ENCODE measurements at regions not wholly inside any gene's neighbourhood (a gene's known extent, or its start where the extent isn't known, plus 50 kb on each side); places are given as distances from the start of the nearest gene placed in this dataset.

- peak; percentile 57 to 74 (median 60) for DNase-seq
- TF ChIP-seq POLR2A (IDR thresholded peaks at IDR 0.05), result peak in 2 of 3 donors; percentile 48 to 58
- TF ChIP-seq CTCF (IDR thresholded peaks at IDR 0.05), result no peak
- no peaks in the 10 kb centered on the region for H3K9me3 ChIP-seq
- peak; percentile 58 for ATAC-seq
- no peaks in the 10 kb centered on the region for H3K36me3 ChIP-seq (replicated peaks in 1 of 2; ENCODE audit: insufficient read depth in 1 of 2, low read depth in 2 of 2)
- H3K27me3 ChIP-seq, result no peaks in the 10 kb centered on the region
- 22 to 43% methylated on average over 8 of the region's 8 CpGs for WGBS, 2 donors
- peak overlapping the region; percentile 8 to 52 for H3K4me3 ChIP-seq
- intact Hi-C loops (cut with DNase I), result no loop called here
- peak overlapping the region; percentile 69 to 92 (median 89) for H3K27ac ChIP-seq
- H3K4me1 ChIP-seq, result peaks cover 48% of the 10 kb centered on the region
These were observed 183.9 kb upstream of the ETAA1 start for GRCh38 chr2:67213270-67213670.

- intact Hi-C loops (cut with DNase I), result no loop called here
- H3K27ac ChIP-seq, result peak overlapping the region; percentile 69 to 92 (median 89)
- no peak for DNase-seq
- 21 to 48% methylated on average over 2 of the region's 2 CpGs for WGBS, 2 donors
- no peaks in the 10 kb centered on the region for H3K36me3 ChIP-seq (replicated peaks in 1 of 2; ENCODE audit: insufficient read depth in 1 of 2, low read depth in 2 of 2)
- peak overlapping the region; percentile 8 to 52 for H3K4me3 ChIP-seq
- no peaks in the 10 kb centered on the region for H3K27me3 ChIP-seq
- no peaks in the 10 kb centered on the region for H3K9me3 ChIP-seq
- peaks cover 47% of the 10 kb centered on the region for H3K4me1 ChIP-seq
- TF ChIP-seq POLR2A (IDR thresholded peaks at IDR 0.05), result peak in 2 of 3 donors; percentile 25 to 36
- no peak for TF ChIP-seq CTCF (IDR thresholded peaks at IDR 0.05)
- no peak for ATAC-seq
These were observed 183.3 kb upstream of the ETAA1 start for GRCh38 chr2:67213677-67214402.

- peak; percentile 12 for ATAC-seq
- no peaks in the 10 kb centered on the region for H3K27me3 ChIP-seq
- H3K4me3 ChIP-seq, result peak overlapping the region; percentile 8 to 52
- no peaks in the 10 kb centered on the region for H3K9me3 ChIP-seq
- no peaks in the 10 kb centered on the region for H3K36me3 ChIP-seq (replicated peaks in 1 of 2; ENCODE audit: insufficient read depth in 1 of 2, low read depth in 2 of 2)
- peak overlapping the region; percentile 69 to 92 (median 89) for H3K27ac ChIP-seq
- WGBS, 2 donors, result 22 to 48% methylated on average over 5 of the region's 5 CpGs
- DNase-seq, result no peak
- intact Hi-C loops (cut with DNase I), result no loop called here
- no peak for TF ChIP-seq CTCF (IDR thresholded peaks at IDR 0.05)
- no peak for TF ChIP-seq POLR2A (IDR thresholded peaks at IDR 0.05)
- peaks cover 46% of the 10 kb centered on the region for H3K4me1 ChIP-seq
These were observed 182.4 kb upstream of the ETAA1 start for GRCh38 chr2:67214585-67215185.

GRCh38 chr2:67215214-67216055 lies 181.7 kb upstream of the ETAA1 start:
- intact Hi-C loops (cut with DNase I), result no loop called here
- H3K27ac ChIP-seq, result peak overlapping the region; percentile 69 to 92 (median 89)
- TF ChIP-seq POLR2A (IDR thresholded peaks at IDR 0.05) (peak in 2 of 3 donors; percentile 31 to 58), CTCF (IDR thresholded peaks at IDR 0.05) (peak; percentile 56 to 94 (median 88))
- ATAC-seq (peak; percentile 95), DNase-seq (peak; percentile 89 to 92 (median 90))
- H3K27me3 ChIP-seq, result no peaks in the 10 kb centered on the region
- no peaks in the 10 kb centered on the region for H3K9me3 ChIP-seq
- H3K4me3 ChIP-seq, result no peak overlapping the region
- 17 to 21% methylated on average over 16 of the region's 16 CpGs for WGBS, 2 donors
- peaks cover 47% of the 10 kb centered on the region for H3K4me1 ChIP-seq
- no peaks in the 10 kb centered on the region for H3K36me3 ChIP-seq (replicated peaks in 1 of 2; ENCODE audit: insufficient read depth in 1 of 2, low read depth in 2 of 2)
